NCI-H345 treated with DMSO at 0.1 percent for 48 hours (cell line): ENCODE measurements at regions not wholly inside any gene's neighbourhood (a gene's known extent, or its start where the extent isn't known, plus 50 kb on each side); places are given as distances from the start of the nearest gene placed in this dataset.
A peak's percentile ranks its signal among the peaks of the same experiment; 100 is the strongest.

Source experiments
- DNase-seq: peaks from one replicate; lab custom pipeline; 2025; ENCODE audit not compliant: unreplicated experiment; lab: John Stamatoyannopoulos, UW

DNA sequence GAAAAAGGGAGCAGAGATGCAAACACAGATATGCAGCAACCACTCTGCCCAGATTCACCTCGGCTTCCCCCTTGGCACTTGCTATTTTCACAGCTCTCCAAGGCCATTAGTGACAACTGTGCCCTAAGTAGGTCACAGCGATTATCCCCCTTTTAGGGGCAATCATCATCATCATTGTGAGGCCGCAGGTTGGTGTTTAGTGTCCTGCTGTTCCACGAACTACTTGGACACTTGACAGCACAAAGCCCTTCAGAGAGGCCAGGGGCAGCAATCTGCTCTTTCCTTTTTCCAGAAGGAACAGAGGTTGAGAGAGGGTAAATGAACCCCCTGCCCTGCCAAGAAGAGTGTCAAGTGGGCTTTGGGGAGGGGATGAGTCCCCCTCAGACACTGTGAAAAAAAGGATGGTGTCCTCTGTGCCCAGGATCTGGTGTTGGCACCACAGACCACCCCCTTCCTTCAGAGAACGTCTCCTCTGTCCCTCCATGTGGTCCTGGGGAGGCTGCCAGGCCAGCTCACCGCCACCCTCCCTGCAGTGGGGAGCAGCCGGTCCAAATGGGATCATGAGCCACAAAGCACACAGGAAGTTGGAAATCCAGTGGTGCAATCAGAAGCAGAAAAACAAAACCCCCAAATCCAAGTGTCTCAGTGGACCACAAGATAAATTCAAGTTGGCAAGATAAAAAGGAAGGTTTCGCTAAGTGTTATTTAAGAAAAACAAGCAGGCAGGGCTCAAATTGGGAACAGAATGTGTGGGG, 78.4 kb upstream of the MED9 start:
- DNase-seq, result no peak

DNA sequence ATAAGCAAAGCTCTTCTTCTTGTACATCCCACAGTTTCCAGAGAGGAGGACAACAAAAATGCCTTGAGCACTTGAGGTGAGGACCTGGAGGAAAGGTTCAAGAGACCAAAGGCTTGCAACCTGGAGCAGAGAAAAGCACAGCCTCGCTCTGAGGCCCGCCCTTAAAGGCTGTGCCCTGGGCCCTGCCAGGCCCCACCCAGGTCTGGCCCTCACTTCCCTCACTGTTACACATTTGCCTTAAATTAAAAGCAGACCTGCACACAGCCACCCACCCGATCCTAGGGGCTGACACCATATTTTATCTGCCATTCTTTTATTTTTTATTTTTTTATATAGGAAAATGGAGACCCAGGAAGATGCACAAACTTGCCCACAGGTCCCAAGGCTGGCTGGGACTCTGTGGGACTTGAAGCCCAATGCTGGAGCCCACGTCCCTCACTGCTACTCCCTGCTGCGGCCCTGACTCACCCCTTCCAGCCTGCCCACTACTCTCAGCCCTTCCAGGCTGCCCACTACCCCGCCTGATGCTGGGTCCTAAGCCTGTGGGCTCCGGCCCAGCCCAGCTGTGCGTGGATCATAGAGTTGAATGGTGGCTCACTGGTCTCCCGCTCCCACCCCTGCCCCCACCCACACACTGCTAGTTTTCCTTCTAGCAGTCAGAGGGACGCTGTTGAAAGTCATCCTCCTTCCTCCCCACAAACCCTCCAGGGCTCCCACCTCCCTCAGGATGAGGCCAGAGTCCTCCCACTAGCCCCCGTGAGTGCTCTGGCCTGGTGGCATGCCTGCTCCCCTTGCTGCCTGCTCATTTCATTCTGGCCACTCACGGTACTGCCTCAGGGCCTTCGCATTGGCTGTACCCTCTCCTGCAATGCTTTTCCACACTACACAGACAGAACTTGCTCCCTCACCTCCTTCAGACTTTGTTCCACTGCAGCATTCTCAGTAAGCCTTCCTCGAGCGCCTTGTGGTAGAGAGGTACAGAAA, 77.6 kb upstream of the MED9 start:
- no peak for DNase-seq

DNA sequence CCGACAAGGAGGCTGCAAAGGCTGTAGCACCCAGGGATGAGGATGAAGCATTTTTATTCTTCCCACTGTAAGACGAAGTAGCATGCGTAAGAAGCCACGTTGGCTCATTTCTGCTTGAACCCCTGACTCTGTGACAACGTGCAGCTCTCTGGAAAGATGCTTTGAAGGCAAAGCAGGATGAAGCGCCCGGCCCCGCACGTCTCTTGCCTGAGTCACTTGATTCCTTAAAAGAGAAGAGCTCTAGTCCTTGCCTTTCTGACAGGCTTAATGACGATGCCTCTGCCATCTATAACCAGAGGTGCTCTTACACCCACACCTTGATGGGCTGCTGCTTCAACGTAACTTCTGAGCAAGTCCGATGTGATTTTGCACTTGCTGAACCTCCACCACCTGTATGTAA, 76.7 kb upstream of the MED9 start:
- DNase-seq, result no peak

DNA sequence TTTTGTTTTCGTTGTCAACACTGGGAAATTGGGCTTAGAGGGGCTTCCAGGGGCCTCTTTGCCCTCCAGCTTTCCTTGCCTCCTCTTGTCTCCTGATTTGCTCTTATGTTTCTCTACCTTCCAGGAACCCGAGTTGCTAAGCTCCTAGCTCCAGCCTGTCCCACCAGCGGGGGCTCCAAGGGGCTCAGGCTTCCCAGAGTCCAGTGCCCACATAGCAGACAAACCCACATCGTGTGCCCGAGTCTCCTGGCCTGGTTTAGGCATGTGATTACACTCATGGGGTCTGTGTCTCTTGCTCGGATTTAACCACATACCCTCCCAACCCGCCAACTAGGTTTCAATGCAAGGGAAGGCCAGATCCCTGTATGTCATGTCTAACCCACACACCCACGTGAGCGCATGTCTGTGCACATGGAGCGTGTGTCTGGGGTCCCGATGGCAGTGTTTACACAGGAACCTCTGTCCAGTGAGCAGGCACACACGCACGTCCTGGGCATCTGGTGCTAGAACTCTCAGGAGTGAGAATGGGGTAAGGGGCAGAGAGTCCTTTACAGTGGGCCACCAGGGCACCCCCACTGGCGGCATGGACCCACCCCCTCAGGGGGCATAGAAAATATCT, 76.1 kb upstream of the MED9 start:
- DNase-seq, result no peak

DNA sequence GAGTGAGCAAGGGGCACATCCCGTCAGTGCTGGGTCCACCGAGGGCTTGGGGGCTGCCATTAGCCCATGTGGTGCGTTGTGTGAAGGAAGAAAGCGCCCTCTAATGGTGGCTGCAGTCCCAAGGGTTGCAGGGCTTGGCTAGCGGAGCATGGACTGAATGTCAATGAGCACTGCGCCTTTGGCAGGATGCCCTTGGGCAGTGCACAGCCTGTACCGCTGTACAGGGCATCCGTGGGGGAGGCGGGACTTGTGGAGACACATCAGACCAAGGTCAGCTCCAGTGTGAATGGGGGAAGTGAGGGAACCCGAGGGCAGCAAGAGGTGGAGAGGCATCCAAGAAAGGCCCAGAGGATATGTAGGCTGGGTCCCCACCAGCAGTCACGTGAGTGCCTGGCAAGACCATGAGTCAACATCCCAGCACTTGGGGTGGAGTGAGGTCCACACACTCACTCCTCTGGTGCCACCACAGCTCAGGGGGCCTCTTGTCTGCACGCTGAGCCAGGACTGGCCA, 75.5 kb upstream of the MED9 start:
- DNase-seq, result no peak

DNA sequence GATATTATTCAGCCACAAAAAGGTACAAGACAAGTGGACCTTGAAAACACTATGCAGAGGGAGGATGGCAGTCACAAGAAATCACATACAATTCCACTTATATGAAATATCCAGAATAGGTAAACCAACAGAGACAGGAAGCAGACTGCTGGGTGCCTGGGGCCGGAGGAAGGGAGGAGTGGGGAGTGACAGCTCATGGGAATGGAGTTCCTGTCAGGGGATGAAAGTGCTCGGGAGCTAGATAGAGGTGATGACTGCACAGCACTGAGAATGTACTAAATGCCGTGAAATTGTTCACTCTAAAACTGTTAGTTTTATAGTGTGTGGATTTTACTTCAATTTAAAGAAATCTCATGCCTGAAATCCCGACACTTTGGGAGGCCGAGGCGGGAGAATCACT, 74.2 kb upstream of the MED9 start:
- DNase-seq, result no peak

DNA sequence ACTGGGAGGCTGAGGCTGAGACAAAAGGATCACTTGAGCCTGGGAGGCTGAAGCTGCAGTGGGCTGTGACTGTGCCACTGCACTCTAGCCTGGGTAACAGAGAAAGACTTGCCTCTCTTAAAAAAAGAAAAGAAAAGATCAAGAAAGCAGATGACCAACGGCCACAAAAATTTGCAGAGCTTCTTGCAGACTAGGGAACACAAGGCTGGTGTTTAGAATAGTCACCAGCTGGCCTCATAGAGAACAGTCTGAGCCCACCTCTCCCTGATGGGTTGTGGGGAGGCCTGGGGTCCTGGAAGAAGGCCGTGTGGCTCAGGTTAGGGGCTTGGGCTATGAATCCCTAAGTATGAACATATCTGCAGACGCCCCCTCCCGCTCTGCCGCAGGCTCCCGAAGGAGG, 73.7 kb upstream of the MED9 start:
- DNase-seq, result no peak

DNA sequence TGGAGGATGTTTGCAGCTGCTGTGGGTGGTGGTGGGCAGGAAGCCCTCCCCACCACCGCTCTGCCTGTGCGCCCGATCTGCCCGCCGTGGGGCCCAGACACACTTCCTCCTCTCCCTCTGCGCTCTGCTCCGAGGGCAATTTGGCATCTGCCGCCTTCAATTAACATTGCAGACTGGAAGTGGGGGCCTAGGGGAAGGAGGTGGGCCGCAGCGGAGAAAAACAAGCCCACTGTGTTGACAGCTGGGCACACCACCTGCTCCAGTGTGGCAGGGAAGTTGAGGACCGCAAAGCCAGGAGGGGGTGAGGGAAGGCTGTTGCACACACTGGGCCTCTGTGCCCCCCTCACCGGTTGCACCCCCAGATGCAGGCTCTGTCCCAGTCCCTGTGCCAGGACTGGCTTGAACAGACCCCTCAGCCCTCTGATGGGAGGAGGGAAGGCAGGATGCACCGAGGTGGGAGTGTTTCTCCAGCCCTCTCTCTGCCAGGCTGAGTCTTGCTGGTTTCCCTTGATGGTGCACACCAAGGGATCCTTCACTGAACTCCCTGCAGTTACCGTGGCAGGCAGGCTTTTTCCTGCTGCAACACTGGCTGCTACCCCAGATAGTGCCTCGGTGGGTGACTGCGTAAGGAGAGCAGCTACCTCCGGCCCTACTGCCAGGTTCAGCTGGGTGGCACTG, 72.8 kb upstream of the MED9 start:
- DNase-seq, result peak; percentile 63

DNA sequence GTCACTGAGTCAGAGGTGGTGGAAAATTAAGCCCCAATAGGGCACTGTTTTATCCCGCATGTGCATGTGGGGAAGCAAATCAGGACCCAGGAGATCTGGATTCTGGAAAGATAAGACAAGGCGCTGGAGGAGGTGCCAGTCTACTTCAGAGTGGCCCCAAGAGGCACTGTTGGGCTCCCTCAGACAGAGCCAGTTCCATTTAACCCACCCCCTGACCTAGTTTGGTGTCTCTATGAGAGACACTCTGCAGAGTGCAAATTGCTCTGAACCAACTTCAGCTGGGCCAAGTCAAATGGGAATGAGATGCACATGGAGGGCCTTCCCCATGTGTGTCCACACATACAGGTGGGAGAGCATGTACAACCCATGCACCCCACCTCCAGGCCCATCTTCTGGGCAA, 71.1 kb upstream of the MED9 start:
- DNase-seq, result no peak

DNA sequence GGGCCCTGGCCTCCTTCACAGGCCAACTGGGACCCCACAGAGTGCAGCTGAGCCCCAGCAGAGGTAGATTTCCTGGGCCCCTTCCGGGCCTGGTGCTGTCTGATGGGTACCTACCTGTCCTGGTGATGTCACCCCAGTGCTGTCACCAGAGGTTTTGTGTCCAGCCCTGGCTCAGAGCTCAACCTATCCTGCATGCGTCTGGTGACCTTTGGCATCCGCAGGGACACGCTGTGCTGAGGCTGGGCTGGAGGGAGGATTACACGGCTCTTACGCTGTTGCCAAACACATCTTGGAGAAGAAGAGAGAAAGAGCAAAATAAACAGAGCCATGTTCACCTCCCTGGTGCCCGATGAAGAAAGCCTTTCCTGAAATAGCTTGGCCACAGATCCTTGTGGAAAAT, 70.6 kb upstream of the MED9 start:
- no peak for DNase-seq

DNA sequence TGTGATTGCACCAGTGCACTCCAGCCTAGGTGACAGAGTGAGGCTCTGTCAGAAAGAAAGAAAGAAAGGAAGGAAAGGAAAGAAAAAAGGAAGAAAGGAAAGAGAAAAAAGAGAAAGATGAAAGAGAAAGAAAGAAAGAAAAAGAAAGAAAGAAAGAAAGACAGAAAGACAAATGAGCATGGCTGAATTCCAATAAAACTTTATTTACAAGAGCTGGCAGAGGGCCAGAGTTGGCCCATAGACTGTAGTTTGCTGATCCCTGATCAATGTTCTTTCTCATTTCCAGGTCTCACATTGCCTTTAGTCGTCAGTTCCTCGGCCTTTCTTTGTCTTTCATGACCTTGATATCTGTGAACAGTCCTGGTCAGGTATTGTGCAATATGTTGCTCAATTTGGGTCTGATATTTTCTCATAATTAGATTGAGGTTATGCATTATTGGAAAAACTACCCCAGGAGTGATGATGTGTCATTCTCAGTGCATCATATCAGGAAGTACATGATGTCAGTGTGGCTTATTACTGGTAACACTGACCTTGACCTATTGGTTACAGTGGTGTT, 68.5 kb upstream of the MED9 start:
- no peak for DNase-seq

DNA sequence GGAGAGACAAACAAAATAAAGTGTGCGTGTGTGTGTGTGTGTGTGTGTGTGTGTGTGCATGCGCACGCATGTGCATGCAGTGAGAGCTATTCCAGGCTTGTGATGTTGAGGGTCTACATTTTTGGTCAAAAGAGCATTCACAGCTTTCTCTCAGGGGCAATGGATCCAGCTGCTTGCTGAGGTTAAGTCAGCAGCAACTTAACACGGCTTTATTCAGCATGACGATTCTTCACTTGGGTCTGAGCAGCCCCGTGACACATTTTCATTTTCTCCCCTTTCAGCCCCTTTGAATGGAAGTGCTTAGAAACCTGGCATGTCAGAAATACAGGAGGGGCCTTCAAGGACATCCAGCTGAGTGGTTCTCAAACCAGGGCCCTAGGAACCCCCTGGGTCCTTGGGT, 66.4 kb upstream of the MED9 start:
- no peak for DNase-seq

DNA sequence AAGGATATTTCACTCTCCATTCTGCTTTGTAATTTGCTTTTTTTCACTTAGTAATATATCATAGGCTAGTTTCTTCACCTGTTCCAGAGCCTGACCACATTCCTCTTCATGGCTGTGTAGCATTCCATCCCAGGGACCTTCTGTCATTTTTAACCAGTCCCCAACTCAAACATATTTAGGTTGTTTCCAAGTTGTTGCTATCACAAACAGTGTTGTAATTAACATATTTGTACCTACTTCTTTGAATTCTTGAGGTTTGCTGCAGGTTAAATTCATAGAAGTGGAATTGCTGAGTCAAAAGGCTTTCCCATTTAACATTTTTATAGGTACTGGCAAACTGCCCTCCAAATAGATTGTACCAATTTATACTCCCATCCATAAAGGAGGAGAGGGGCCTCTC, 65.1 kb upstream of the MED9 start:
- no peak for DNase-seq

DNA sequence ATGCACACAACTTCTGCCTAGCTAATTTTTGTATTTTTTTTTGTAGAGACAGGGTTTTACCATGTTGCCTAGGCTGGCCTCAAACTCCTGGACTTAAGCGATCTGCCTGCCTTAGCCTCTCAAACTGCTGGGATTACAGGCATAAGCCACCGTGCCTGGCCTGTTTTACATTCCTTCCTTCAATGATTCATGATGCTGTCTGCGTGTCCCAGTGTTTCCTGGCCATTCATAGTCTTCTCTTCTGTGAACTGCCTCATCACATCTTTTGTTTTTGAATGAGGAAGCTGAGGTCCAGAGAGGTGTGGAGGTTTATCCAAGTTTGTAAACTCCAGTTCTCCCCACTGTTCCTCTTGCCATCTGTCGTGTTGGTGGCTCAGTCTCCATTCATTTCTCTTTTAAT, 64.5 kb upstream of the MED9 start:
- DNase-seq, result no peak

DNA sequence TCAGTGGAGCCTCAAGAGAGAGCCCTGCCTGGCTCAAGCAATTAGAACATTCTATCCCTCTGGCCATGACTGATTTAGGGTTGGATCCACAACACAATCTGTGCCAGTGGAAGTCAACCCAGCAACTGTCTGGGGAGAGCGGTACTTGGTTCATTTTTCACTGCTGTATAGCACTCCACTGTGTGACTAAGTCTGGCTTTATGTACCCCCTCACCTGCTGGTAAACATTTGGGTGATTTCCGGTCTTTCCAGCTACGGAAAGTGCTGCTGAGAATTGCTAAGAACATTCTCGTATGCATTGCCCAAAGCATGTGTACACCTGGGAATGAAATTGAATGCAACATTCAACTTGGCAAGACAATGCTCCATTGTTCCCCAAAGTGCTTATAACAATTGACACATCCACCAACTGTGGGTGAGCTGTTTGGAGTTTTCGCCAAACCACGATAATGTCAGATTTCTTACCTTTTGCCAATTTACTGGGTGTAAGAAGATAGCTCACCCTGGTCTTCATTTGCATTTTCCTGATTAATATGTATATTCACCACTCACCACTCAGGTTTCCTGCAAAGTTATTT, 63.5 kb upstream of the MED9 start:
- DNase-seq, result no peak

DNA sequence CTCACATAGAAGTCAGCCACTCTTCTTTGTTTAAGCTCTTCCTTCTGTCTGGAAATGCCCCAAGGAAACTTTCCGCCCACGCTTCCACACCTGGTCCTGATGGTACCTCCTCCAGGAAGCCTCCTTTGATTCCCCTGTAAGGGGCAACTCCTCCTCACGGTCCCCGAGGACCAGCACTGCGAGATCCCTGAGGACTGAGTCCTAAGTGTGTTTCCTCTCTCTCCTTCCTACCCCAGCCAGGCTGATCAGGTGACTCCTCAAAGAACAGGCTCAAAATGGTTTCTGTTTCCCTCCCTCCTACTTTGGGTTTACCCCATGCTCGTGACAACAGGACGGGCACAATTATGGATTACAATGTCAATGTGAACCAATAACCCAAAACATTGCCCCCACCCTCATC, 63.0 kb upstream of the MED9 start:
- no peak for DNase-seq

DNA sequence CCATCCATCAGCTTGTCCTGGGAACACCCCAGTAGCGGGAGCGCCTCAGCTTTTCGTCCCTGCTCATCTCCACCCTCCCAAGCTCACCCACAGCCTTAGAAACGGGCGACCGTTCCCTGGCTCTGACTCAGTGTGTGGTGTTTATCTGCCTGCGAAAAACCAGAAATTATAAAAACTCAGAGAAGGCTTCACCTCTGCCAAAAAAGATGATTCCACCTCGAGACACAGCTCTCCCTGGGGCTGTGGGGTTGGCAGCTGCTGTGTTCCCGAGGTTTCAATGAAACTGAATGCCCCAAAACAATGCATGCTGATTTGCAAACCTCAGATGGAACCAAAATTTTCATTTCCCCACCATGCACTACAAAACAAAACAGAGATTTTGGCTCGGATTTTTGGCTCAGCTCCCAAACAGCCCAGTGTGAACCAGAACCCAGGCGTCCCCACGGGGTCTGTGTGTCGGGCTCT, 62.4 kb upstream of the MED9 start:
- no peak for DNase-seq

DNA sequence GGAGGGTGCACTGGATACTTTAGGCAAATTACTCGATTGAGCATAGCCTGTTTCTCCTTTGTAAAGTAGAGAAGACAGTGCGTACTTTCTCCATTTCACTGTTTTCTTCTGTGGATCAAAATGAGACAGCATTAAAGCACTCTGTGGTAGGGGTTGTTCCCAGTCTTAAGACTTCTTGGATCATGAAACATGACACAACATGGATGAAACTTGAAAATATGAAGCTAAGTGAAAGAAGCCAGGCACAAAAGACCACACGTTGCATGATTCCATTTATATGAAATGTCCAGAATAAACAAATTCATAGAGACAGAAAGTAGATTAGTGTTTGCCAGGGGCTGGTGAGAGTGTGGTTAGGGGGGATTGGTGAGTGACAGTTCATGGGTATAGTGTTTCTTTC, 61.8 kb upstream of the MED9 start:
- DNase-seq, result no peak

DNA sequence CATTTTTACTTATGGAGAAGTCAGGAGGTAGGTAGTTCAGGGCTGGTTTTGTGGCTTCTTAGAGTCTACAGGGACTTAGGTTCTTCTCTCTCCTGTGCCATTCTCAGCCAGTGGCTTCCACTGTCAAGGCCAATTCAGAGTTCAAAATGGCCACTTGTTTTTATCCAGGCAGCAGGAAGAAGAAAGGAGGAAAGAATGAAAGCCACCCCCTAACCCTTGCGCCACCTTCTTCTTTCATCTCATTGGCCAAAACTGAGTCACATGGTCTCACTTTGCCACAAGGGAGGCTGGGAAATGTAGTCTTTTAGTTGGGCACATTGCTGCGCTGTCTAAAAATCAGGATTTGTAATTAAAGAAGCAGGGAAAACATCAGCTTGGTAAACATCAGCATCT, 60.8 kb upstream of the MED9 start:
- DNase-seq, result peak; percentile 22
